NOMO-1 (cell line): ENCODE measurements at regions not wholly inside any gene's neighbourhood (a gene's known extent, or its start where the extent isn't known, plus 50 kb on each side); places are given as distances from the start of the nearest gene placed in this dataset.

ENCODE experiments used
- DNase-seq, 2 experiments: peaks; one replicate each; lab custom pipeline; 2025; ENCODE audit not compliant: unreplicated experiment in 2 of 2; lab: John Stamatoyannopoulos, UW

- DNase-seq = no peak
These were observed 576.1 kb downstream of the NOVA1 start for GRCh38 chr14:26021759-26022158.

- DNase-seq = no peak
These were observed 580.6 kb downstream of the NOVA1 start for GRCh38 chr14:26017270-26017669.

GRCh38 chr14:26008290-26008689, 589.5 kb downstream of the NOVA1 start:
- DNase-seq = no peak

- DNase-seq = no peak
These were observed 593.5 kb downstream of the NOVA1 start for GRCh38 chr14:26004342-26004741.

- no peak for DNase-seq
These were observed 604.0 kb downstream of the NOVA1 start for GRCh38 chr14:25993830-25994229.

GRCh38 chr14:25988536-25988935, 609.3 kb downstream of the NOVA1 start:
- no peak for DNase-seq

GRCh38 chr14:25955772-25956171, 642.1 kb downstream of the NOVA1 start:
- DNase-seq = no peak

GRCh38 chr14:25953532-25954139, 644.2 kb downstream of the NOVA1 start:
- DNase-seq = no peak

- DNase-seq = no peak
These were observed 652.1 kb downstream of the NOVA1 start for GRCh38 chr14:25945746-25946145.

- DNase-seq = no peak
These were observed 653.8 kb downstream of the NOVA1 start for GRCh38 chr14:25944020-25944419.

- no peak for DNase-seq
These were observed 654.5 kb downstream of the NOVA1 start for GRCh38 chr14:25943329-25943728.

- no peak for DNase-seq
These were observed 655.7 kb downstream of the NOVA1 start for GRCh38 chr14:25942090-25942489.

- DNase-seq = no peak
These were observed 664.1 kb downstream of the NOVA1 start for GRCh38 chr14:25933731-25934130.

- no peak for DNase-seq
These were observed 667.8 kb downstream of the NOVA1 start for GRCh38 chr14:25929881-25930615.

- no peak for DNase-seq
These were observed 686.0 kb downstream of the NOVA1 start for GRCh38 chr14:25911831-25912230.

GRCh38 chr14:25909045-25909747, 688.6 kb downstream of the NOVA1 start:
- DNase-seq = no peak

- DNase-seq = no peak
These were observed 689.4 kb downstream of the NOVA1 start for GRCh38 chr14:25908277-25909044.

- no peak for DNase-seq
These were observed 693.4 kb downstream of the NOVA1 start for GRCh38 chr14:25904446-25904845.

GRCh38 chr14:25899197-25899596, 698.6 kb downstream of the NOVA1 start:
- DNase-seq = no peak

- no peak for DNase-seq
These were observed 701.1 kb downstream of the NOVA1 start for GRCh38 chr14:25896777-25897176.

GRCh38 chr14:25895740-25896139, 702.1 kb downstream of the NOVA1 start:
- DNase-seq = no peak
